Tongue (tissue), 1 donor: ENCODE measurements at regions not wholly inside any gene's neighbourhood (a gene's known extent, or its start where the extent isn't known, plus 50 kb on each side); places are given as distances from the start of the nearest gene placed in this dataset.
A peak's percentile ranks its signal among the peaks of the same experiment; 100 is the strongest.
"Not testable (repeated sequence)": the region's sequence is repeated elsewhere in the genome, so short reads cannot be mapped to it uniquely, and the experiment has no call there.

Source experiments
- DNase-seq: peaks from one replicate; pipeline ENCODE4 v3.0.0-alpha.2; 2015

GRCh38 chr9:103242025-103242424 is 246.9 kb downstream of the CYLC2 start:
- DNase-seq = peak; percentile 49

- no peak for DNase-seq
Observed at GRCh38 chr9:103242486-103242885, 247.4 kb downstream of the CYLC2 start.

- no peak for DNase-seq
Observed at GRCh38 chr9:103243553-103243952, 248.4 kb downstream of the CYLC2 start.

GRCh38 chr9:103245369-103245768 is 250.2 kb downstream of the CYLC2 start:
- DNase-seq = no peak

- DNase-seq = no peak
Observed at GRCh38 chr9:103261951-103262350, 266.8 kb downstream of the CYLC2 start.

- DNase-seq = no peak
Observed at GRCh38 chr9:103266064-103266463, 270.9 kb downstream of the CYLC2 start.

GRCh38 chr9:103277240-103277639 is 282.1 kb downstream of the CYLC2 start:
- DNase-seq = no peak

- no peak for DNase-seq
Observed at GRCh38 chr9:103281126-103281525, 286.0 kb downstream of the CYLC2 start.

GRCh38 chr9:103287361-103287760 is 292.2 kb downstream of the CYLC2 start:
- no peak for DNase-seq

GRCh38 chr9:103296189-103296588 is 301.1 kb downstream of the CYLC2 start:
- DNase-seq = no peak

- no peak for DNase-seq
Observed at GRCh38 chr9:103301051-103301450, 305.9 kb downstream of the CYLC2 start.

- no peak for DNase-seq
Observed at GRCh38 chr9:103304797-103305196, 309.7 kb downstream of the CYLC2 start.

GRCh38 chr9:103319979-103320378 is 324.8 kb downstream of the CYLC2 start:
- no peak for DNase-seq

GRCh38 chr9:103323699-103324098 is 328.6 kb downstream of the CYLC2 start:
- DNase-seq = no peak

GRCh38 chr9:103335461-103335860 is 340.3 kb downstream of the CYLC2 start:
- DNase-seq = no peak

GRCh38 chr9:103355000-103355399 is 359.9 kb downstream of the CYLC2 start:
- no peak for DNase-seq

- not testable (repeated sequence) for DNase-seq
Observed at GRCh38 chr9:103357980-103358379, 362.8 kb downstream of the CYLC2 start.

- DNase-seq = no peak
Observed at GRCh38 chr9:103361906-103362305, 366.8 kb downstream of the CYLC2 start.

GRCh38 chr9:103362986-103363385 is 367.9 kb downstream of the CYLC2 start:
- DNase-seq = peak; percentile 62

GRCh38 chr9:103364753-103365152 is 369.6 kb downstream of the CYLC2 start:
- no peak for DNase-seq

- no peak for DNase-seq
Observed at GRCh38 chr9:103371152-103371551, 376.0 kb downstream of the CYLC2 start.

- no peak for DNase-seq
Observed at GRCh38 chr9:103372828-103373227, 377.7 kb downstream of the CYLC2 start.

- no peak for DNase-seq
Observed at GRCh38 chr9:103377667-103378066, 382.5 kb downstream of the CYLC2 start.

GRCh38 chr9:103397868-103398600 is 402.9 kb downstream of the CYLC2 start:
- peak; percentile 38 for DNase-seq

- no peak for DNase-seq
Observed at GRCh38 chr9:103399535-103399934, 404.4 kb downstream of the CYLC2 start.
